Keratinocyte (primary cell): ENCODE measurements at regions not wholly inside any gene's neighbourhood (a gene's known extent, or its start where the extent isn't known, plus 50 kb on each side); places are given as distances from the start of the nearest gene placed in this dataset.

Experiments
- DNase-seq: peaks from one replicate; pipeline ENCODE4 v3.0.0-alpha.2; 2011; ENCODE audit warnings: low read depth, missing footprints, low spot score
- FAIRE-seq: peaks from 2 replicates; lab custom pipeline; 2011; peaks lifted over from hg19 to GRCh38; lab: Jason Lieb, UNC
- H2AFZ ChIP-seq: 2 replicates; pipeline ENCODE4 v1.6.0; 2012; ENCODE audit warnings: low read length, control low read depth, inconsistent platforms; ENCODE audit not compliant: control insufficient read depth
- H3K27ac ChIP-seq: 2 replicates; pipeline ENCODE4 v1.5.1; 2011; ENCODE audit warnings: low read length; ENCODE audit not compliant: control insufficient read depth, insufficient read depth
- H3K27me3 ChIP-seq: 3 replicates; pipeline ENCODE4 v1.6.0; 2011; ENCODE audit warnings: low read length; ENCODE audit not compliant: control insufficient read depth, insufficient read depth; ENCODE audit errors: extremely low read depth
- H3K36me3 ChIP-seq, 2 experiments: 2 replicates in 1 of 2; 3 replicates in 1 of 2; pipeline ENCODE4 v1.5.1; 2011; ENCODE audit warnings: low read length in 2 of 2, mild to moderate bottlenecking in 1 of 2; ENCODE audit not compliant: control insufficient read depth in 2 of 2, insufficient read depth in 2 of 2; ENCODE audit errors: extremely low read depth in 1 of 2
- H3K4me1 ChIP-seq: 3 replicates; pipeline ENCODE4 v1.5.1; 2011; ENCODE audit warnings: low read length; ENCODE audit not compliant: control insufficient read depth, insufficient read depth; ENCODE audit errors: extremely low read depth
- H3K4me2 ChIP-seq: 3 replicates; pipeline ENCODE4 v1.6.0; 2011; ENCODE audit warnings: low read depth, low read length; ENCODE audit not compliant: control insufficient read depth, insufficient read depth; ENCODE audit errors: extremely low read depth
- H3K4me3 ChIP-seq, 3 experiments: fragments of 200-600 bp in 1 of 3; sonication (generic) in 1 of 3; 2 replicates in 2 of 3; 3 replicates in 1 of 3; pipeline ENCODE4 v1.5.1; 2011 to 2016; ENCODE audit warnings: low read length in 3 of 3, mild to moderate bottlenecking in 3 of 3, control low read depth in 2 of 3, inconsistent platforms in 1 of 3, low read depth in 1 of 3, mixed read lengths in 1 of 3, mixed run types in 1 of 3, moderate library complexity in 1 of 3; ENCODE audit not compliant: control insufficient read depth in 2 of 3, insufficient read depth in 2 of 3; ENCODE audit errors: extremely low read depth in 1 of 3
- H3K79me2 ChIP-seq: 2 replicates; pipeline ENCODE4 v1.6.0; 2012; ENCODE audit warnings: low read length; ENCODE audit not compliant: control insufficient read depth, insufficient read depth
- H3K9ac ChIP-seq: 3 replicates; pipeline ENCODE4 v1.6.0; 2011; ENCODE audit warnings: low read length; ENCODE audit not compliant: control insufficient read depth, insufficient read depth; ENCODE audit errors: extremely low read depth
- H3K9me1 ChIP-seq: 3 replicates; pipeline ENCODE4 v1.6.0; 2011; ENCODE audit warnings: low read length; ENCODE audit not compliant: control insufficient read depth, insufficient read depth; ENCODE audit errors: extremely low read depth
- H3K9me3 ChIP-seq: 2 replicates; pipeline ENCODE4 v1.5.1; 2012; ENCODE audit warnings: low read depth, low read length; ENCODE audit not compliant: control insufficient read depth
- H4K20me1 ChIP-seq: 3 replicates; pipeline ENCODE4 v1.6.0; 2011; ENCODE audit warnings: low read length; ENCODE audit not compliant: control insufficient read depth, insufficient read depth; ENCODE audit errors: extremely low read depth
- CTCF ChIP-seq, 3 experiments: IDR thresholded peaks in 1 of 3; conservative IDR thresholded peaks in 1 of 3; optimal IDR thresholded peaks in 1 of 3; 2 replicates in 2 of 3; 3 replicates in 1 of 3; pipeline versions ENCODE3 to v1.5.1; 2011; ENCODE audit warnings: low read length in 3 of 3, mild to moderate bottlenecking in 3 of 3, moderate library complexity in 2 of 3, control low read depth in 1 of 3, inconsistent platforms in 1 of 3; ENCODE audit not compliant: insufficient read depth in 2 of 3; ENCODE audit errors: extremely low read depth in 1 of 3
- EZH2 ChIP-seq: IDR thresholded peaks from one replicate; pipeline ENCODE4 v1.6.1; 2012; ENCODE audit warnings: inconsistent platforms, mild to moderate bottlenecking, low read length, moderate library complexity
- dilution Hi-C: fragments of 300-500 bp; cut with MboI; formaldehyde crosslinking; loops from one replicate; pipeline ENCODE4 v1.7.0; 2020; ENCODE audit warnings: low sequenced_read_pairs; ENCODE audit not compliant: extremely low pct_ligation_motif_present

GRCh38 chr22:48712558-48713271, 1115.0 kb downstream of the BRD1 start:
- no peak overlapping the region for H3K4me2 ChIP-seq
- no peaks in the 10 kb centered on the region for H3K36me3 ChIP-seq
- no peaks in the 10 kb centered on the region for H3K4me1 ChIP-seq
- no peaks in the 10 kb centered on the region for H3K79me2 ChIP-seq
- dilution Hi-C loops: no loop called here
- no peaks in the 10 kb centered on the region for H4K20me1 ChIP-seq
- no peak overlapping the region for H3K9ac ChIP-seq
- DNase-seq (no peak), FAIRE-seq (no peak)
- H3K9me1 ChIP-seq: no peaks in the 10 kb centered on the region
- H3K27ac ChIP-seq: no peak overlapping the region
- H2AFZ ChIP-seq: no peak overlapping the region
- H3K9me3 ChIP-seq: peaks cover 23% of the 10 kb centered on the region
- no peak overlapping the region for H3K4me3 ChIP-seq
- TF ChIP-seq EZH2 (no peak), CTCF (optimal IDR thresholded peaks at IDR 0.05 in 1 of 3, IDR thresholded peaks at IDR 0.05 in 1 of 3, conservative IDR thresholded peaks at IDR 0.05 in 1 of 3; ENCODE audit: extremely low read depth in 1 of 3, insufficient read depth in 2 of 3, low read length in 3 of 3) (no peak)
- no peaks in the 10 kb centered on the region for H3K27me3 ChIP-seq

- Histone ChIP-seq H3K9me3 (peaks cover 25% of the 10 kb centered on the region), H3K9me1 (no peaks in the 10 kb centered on the region), H4K20me1 (no peaks in the 10 kb centered on the region), H3K4me1 (no peaks in the 10 kb centered on the region), H2AFZ (no peak overlapping the region), H3K27me3 (no peaks in the 10 kb centered on the region), H3K27ac (no peak overlapping the region), H3K36me3 (no peaks in the 10 kb centered on the region), H3K9ac (no peak overlapping the region), H3K4me3 (no peak overlapping the region), H3K79me2 (no peaks in the 10 kb centered on the region), H3K4me2 (no peak overlapping the region)
- dilution Hi-C loops: no loop called here
- FAIRE-seq (no peak), DNase-seq (no peak)
- no peak for TF ChIP-seq EZH2
- TF ChIP-seq CTCF (optimal IDR thresholded peaks at IDR 0.05 in 1 of 3, IDR thresholded peaks at IDR 0.05 in 1 of 3, conservative IDR thresholded peaks at IDR 0.05 in 1 of 3; ENCODE audit: extremely low read depth in 1 of 3, insufficient read depth in 2 of 3, low read length in 3 of 3): no peak
These were observed 1116.0 kb downstream of the BRD1 start for GRCh38 chr22:48711669-48712068.
